Uterus (tissue), 2 donors: ENCODE measurements at regions not wholly inside any gene's neighbourhood (a gene's known extent, or its start where the extent isn't known, plus 50 kb on each side); places are given as distances from the start of the nearest gene placed in this dataset.

Experiments used
- CTCF ChIP-seq, 4 experiments: fragments of 200-600 bp in 2 of 4; fragments of 450-650 bp in 2 of 4; sonication (generic) in 2 of 4; IDR thresholded peaks; one replicate each; pipeline ENCODE4 v1.5.1; 2016 to 2019; ENCODE audit warnings: antibody characterized with exemption in 4 of 4, mild to moderate bottlenecking in 2 of 4, moderate library complexity in 1 of 4
- POLR2A ChIP-seq, 2 donors: fragments of 450-650 bp; IDR thresholded peaks; one replicate each; pipeline ENCODE4 v1.6.1; 2016; ENCODE audit warnings: antibody characterized with exemption in 2 of 2, mild to moderate bottlenecking in 1 of 2, moderate library complexity in 1 of 2

DNA sequence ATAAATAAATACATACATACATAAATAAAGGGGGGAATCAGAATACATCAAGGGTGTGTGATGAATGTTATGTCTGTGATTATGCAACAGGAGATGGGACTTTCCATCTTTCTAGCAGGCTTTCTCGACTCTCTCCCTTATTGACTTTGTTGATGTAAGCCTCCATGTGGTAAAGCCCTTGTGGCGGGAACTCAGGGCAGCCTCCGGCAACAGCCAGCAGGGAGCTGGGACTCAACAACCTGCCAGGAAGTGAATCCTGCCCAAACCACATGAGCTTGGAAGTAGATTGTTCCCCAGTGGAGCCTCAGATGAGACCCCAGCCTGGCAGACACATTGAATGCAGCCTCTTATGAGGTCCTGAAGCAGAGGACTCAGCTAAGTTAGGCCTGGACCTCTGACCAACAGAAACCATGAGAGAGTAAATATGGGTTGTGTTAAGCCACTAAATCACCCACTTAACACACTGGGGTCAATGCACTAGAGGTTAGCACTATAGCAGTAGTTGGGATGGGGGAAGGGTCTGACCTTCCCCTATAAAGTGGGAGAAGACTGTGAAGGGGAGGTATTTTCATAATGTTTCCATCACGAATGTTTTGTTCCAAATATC is 104.0 kb downstream of the JCAD start:
- TF ChIP-seq POLR2A (IDR thresholded peaks at IDR 0.05): no peak
- no peak for TF ChIP-seq CTCF (IDR thresholded peaks at IDR 0.05)
